ENCODE measurements at regions not wholly inside any gene's neighbourhood (a gene's known extent, or its start where the extent isn't known, plus 50 kb on each side); places are given as distances from the start of the nearest gene placed in this dataset.

DNA sequence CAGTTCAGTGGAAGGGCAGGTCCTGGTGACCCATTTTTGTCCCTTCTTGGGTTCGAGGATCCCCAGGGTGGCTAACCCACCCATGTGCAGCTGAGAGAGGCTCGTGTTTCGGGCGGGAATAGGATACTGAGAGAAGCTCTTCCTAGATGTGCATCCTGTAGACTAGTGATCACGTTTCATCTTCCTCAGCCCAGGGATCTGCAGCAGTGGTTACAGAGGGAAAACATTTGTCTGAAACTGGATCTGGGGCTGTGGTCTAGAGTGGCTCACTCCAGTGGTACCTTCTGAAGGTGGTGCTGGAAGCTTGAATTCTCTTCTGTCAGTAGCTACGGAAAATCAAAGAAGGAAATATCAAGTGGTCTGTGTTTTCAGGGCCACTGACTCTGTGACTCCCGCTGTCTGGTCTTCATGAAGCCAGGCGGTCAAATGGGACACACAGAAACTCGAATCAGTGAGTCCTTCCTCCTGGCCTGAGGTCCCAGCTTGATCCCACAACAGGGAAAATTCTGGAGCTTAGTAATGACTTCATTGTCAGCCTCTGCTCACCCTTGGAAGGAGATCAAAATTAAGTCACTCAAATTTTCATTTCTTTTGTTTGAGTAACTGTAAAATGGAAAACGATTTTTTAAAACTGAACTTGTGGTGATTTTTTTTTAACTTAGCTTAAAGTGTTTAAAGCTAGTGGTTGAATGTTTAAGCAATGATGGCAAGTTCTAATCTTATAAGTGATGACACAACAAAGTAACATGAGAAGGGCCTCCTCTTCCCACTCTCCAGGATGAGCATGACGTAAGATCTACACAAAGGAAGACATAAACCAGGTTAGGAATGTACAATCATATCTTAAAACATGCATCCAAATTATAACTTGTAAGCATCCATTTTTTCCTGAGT is 469.3 kb upstream of the KLF6 start:
- no peak for TF ChIP-seq CTCF (optimal IDR thresholded peaks at IDR 0.05 in 1 of 3, IDR thresholded peaks at IDR 0.05 in 1 of 3, conservative IDR thresholded peaks at IDR 0.05 in 1 of 3; ENCODE audit: extremely low read depth in 1 of 3, insufficient read depth in 2 of 3, low read length in 3 of 3)
- no peak for TF ChIP-seq EZH2 (IDR thresholded peaks at IDR 0.05; ENCODE audit: low read length)

All from keratinocyte (primary cell).